Epithelial cell of proximal tubule (primary cell): ENCODE measurements at regions not wholly inside any gene's neighbourhood (a gene's known extent, or its start where the extent isn't known, plus 50 kb on each side); places are given as distances from the start of the nearest gene placed in this dataset.

Experiments used
- DNase-seq: peaks from one replicate; pipeline ENCODE4 v3.0.0-alpha.2; 2011; ENCODE audit warnings: low read depth
- H3K4me3 ChIP-seq: 2 replicates; pipeline ENCODE4 v1.5.1; 2011; ENCODE audit warnings: low read depth, mild to moderate bottlenecking, low read length
- TF ChIP-seq, protein P1 (sequence below): conservative IDR thresholded peaks from 2 replicates; pipeline ENCODE4 v1.5.1; 2012; ENCODE audit warnings: low read depth, mild to moderate bottlenecking, low read length

DNA sequence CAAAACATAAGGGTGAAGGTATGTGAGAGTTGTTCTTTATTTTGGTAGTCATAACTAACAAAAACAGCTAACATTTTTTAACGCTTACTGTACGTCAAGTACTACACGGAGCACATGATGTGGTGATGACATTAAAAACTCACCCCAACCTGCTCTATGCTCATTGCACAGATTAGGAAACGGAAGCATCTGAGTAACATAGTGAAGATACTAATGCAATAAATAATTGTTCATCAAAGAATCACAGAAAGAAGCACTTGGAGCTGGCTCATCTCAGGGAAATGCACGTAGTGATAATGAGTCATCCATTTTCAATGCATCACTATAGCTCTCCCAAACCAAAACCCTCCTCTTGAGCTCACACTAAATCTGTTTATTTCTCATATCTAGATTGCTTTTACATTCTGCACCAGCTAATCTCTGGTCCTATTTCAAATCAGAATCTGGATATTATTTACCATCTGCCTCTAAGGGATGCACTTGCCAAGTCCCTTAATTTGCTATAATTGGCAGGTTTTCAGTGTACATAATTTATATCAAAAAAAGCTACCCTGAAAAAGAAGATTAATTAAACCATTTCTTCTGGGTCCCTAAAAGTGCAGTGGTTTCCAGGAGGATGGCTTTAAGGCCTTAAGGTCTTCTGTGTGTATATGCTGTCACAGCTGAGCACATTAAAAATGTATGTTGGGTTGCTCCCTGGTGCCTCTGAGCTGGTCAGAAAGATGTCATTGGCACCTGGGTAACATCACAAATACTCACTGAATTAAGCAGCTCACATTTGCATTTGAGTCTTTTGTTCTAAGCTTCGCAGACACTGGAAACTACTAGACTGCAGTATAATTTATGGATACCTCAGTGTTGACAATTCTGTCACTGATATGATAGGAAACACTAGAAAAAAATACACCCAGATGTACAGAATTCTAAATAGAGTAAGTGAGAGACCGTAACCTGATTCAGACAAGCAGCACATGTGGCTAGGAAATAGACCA is 677.4 kb upstream of the CITED2 start:
- DNase-seq, result peak; percentile 41
- TF ChIP-seq, protein P1, sequence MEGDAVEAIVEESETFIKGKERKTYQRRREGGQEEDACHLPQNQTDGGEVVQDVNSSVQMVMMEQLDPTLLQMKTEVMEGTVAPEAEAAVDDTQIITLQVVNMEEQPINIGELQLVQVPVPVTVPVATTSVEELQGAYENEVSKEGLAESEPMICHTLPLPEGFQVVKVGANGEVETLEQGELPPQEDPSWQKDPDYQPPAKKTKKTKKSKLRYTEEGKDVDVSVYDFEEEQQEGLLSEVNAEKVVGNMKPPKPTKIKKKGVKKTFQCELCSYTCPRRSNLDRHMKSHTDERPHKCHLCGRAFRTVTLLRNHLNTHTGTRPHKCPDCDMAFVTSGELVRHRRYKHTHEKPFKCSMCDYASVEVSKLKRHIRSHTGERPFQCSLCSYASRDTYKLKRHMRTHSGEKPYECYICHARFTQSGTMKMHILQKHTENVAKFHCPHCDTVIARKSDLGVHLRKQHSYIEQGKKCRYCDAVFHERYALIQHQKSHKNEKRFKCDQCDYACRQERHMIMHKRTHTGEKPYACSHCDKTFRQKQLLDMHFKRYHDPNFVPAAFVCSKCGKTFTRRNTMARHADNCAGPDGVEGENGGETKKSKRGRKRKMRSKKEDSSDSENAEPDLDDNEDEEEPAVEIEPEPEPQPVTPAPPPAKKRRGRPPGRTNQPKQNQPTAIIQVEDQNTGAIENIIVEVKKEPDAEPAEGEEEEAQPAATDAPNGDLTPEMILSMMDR, result no peak
- H3K4me3 ChIP-seq, result no peak overlapping the region

- TF ChIP-seq, protein P1, result no peak
- DNase-seq, result no peak
- no peak overlapping the region for H3K4me3 ChIP-seq
Measured at GRCh38 chr6:140050101-140050995, 675.9 kb upstream of the CITED2 start.

GRCh38 chr6:140049251-140049650 is 674.8 kb upstream of the CITED2 start:
- DNase-seq, result no peak
- TF ChIP-seq, protein P1, result no peak
- no peak overlapping the region for H3K4me3 ChIP-seq

DNA sequence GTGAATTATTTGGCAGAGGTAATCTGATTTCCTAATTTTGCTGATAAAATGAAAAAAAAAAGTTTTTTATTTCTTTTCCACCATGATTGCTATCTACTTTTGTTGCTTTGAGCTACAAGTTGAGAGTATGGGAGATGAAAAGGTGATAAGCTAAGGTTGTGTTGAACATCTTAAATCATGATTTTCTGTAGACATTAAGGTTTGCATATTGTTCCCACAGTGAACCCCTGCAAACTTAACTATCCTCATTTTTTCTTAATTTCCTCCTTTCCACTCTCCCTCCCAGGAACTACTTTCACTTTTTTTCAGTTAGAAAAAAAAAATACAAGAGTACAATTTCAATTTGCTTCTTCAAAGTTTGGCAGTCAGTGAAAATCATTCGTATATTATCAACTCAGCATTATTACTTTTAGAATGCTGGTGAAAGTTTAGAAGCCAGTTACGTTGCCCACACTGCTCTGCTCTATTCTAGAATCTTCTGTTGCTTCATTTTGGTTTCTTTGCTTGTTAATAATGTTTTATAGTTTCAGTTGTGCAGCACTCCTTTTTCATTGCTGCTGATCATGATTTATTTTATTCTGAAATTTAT is 673.8 kb upstream of the CITED2 start:
- no peak overlapping the region for H3K4me3 ChIP-seq
- DNase-seq, result no peak
- TF ChIP-seq, protein P1, result no peak

DNA sequence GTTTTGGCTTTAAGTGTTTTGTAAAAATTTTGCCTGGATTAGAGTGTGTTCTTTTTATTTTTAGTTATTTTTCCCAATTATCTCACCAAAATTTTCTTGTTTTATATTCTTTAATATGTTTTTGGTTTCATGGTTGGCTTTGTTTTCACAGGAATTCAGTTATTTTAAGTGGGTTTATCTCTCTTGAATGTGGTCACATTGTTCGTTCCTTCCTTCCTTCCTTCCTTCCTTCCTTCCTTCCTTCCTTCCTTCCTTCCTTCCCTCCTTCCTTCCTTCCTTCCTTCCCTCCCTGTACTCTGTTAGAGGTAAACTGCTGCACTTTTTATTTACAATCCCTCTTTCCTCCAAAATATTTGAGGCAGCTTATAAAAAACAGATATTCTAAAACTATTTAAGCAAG is 672.9 kb upstream of the CITED2 start:
- no peak for DNase-seq
- no peak overlapping the region for H3K4me3 ChIP-seq
- TF ChIP-seq, protein P1, result no peak

- TF ChIP-seq, protein P1, result no peak
- DNase-seq, result no peak
- no peak overlapping the region for H3K4me3 ChIP-seq
Measured at GRCh38 chr6:140046016-140046632, 671.7 kb upstream of the CITED2 start.
